ENCODE measurements at regions not wholly inside any gene's neighbourhood (a gene's known extent, or its start where the extent isn't known, plus 50 kb on each side); places are given as distances from the start of the nearest gene placed in this dataset.
A peak's percentile ranks its signal among the peaks of the same experiment; 100 is the strongest.

DNA sequence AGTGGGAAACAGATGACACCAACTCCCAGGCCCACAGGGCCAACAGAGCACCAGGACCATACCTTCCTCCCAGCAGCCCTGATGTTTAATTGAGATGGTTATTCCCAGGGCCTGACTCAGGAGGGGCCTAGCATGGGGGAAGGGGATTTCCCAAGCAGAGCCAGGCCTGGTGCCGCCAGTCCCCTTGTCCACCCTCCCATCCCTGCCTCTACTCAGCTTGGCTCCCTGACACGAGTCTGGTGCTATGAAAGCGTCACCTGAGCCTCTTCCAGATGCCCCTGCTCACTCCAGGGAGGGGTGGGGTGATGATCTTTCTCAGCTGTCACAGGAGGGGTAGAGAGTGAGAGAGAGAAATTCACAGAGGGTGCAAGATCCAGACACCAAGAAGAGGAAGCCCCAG lies 72.7 kb downstream of the EFNB1 start:
- FAIRE-seq: no peak
- no peak for DNase-seq (ENCODE audit: low spot score in 2 of 2)

DNA sequence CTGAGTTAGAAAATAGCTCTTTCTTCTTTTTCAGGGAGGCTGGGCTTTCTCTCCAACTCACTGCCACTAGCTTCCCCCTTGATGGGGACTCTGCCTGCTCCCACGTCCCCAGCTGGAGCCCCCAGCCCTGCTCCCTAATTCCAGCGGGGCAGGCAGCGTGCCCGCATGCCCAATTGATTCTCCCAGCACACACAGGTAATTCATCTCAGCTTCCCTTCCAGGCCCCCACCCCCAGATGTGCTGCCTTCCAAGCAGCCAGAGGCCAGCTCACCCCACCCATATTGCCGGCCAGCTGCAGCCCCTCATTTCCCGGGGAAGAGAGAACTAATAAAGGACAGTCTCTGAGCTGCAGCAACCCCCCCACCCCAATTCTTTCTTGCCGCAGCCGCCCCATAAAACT lies 69.8 kb downstream of the EFNB1 start:
- FAIRE-seq (no peak), DNase-seq (ENCODE audit: low spot score in 2 of 2) (no peak)

DNA sequence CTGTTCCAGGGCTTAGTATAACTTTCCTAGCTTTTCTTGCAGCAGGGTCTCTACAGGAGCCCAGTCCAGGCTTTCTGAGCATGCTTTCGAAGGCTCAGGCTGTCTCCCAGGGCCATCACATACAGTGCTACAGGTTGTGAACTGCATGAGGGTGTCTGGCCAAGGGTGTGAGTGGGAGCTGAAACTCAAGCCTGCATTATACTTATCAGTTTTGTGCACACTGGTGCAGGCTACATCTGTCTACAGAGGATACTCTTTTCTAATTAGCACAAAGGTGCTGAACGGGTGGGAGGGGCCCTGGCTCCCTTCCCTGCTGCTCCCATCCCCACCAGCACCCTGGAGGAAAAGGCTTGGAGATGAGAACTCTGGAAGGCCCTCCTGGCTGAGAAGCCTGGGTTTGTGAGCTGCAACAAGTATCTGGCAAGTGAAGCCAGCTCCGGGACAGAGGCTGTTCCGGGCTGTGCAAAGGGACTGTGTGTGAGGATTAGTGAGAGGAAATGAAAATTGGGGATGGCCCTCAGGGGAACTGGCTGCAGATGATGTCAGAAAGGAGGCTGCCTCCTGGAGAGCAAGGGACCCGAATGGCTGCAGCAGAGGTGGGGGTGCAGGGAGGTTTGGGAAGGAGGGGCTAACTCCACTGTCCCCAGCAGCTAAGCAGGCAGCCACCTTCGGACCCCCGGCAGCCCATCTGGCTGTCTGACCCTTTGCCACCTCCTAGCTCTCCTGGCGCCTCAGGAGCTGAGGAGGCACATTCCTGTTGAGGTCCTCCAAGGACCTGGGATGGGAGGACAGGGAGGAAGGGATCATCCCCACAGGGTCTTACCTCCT lies 68.5 kb downstream of the EFNB1 start:
- FAIRE-seq (no peak), DNase-seq (ENCODE audit: low spot score in 2 of 2) (no peak)

- no peak for DNase-seq (ENCODE audit: low spot score in 2 of 2)
- no peak for FAIRE-seq
Observed at GRCh38 chrX:68896581-68896980, 67.8 kb downstream of the EFNB1 start.

- FAIRE-seq (no peak), DNase-seq (ENCODE audit: low spot score in 2 of 2) (no peak)
Observed at GRCh38 chrX:68895778-68896177, 67.0 kb downstream of the EFNB1 start.

GRCh38 chrX:68895341-68895755 lies 66.5 kb downstream of the EFNB1 start:
- FAIRE-seq (no peak), DNase-seq (ENCODE audit: low spot score in 2 of 2) (peak in 1 of 2 donors; percentile 30)

DNA sequence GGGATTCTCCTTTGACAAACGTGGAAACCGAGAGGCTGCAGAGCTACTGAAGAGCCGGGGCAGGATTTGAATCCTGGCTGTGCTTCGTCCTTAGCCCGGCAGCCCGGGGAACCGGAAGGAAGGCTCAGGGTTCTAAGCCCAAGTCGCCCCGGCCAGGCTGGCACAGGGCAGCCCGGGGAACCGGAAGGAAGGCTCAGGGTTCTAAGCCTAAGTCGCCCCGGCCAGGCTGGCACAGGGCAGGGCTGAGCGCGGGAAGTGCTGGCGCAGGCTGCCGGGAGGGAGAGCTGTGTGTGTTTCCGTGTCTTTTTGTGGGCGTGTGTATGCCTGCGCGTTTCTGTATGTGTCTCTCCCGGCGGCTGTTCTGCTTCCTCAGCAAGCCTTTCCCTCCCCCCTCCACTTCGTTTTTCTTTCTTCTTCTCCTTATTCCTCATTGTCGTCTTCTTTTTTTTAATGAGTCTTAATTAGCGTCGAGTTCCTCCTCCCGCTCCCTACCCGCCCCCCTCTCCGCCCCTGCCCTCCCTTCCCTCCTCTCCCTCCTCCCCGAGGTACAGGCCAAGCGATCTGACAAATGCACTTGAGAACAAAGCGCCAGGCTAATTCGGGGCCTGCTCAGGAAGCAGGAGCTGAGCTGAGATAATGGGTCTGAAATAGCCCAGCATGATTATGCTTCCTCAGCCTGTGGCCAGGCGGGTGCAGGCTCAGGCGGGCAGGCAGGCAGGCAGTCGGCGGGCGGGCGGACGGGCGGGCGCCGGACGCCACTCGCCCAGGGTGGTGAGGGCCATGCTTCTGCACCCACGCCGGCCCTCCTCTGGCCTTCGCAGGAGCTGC lies 65.9 kb downstream of the EFNB1 start:
- FAIRE-seq (no peak), DNase-seq (ENCODE audit: low spot score in 2 of 2) (peak; percentile 46 to 47)

- FAIRE-seq (no peak), DNase-seq (ENCODE audit: low spot score in 2 of 2) (peak in 1 of 2 donors; percentile 24)
Observed at GRCh38 chrX:68894142-68894512, 65.3 kb downstream of the EFNB1 start.

GRCh38 chrX:68892651-68893050 lies 63.8 kb downstream of the EFNB1 start:
- FAIRE-seq (no peak), DNase-seq (ENCODE audit: low spot score in 2 of 2) (no peak)

- FAIRE-seq: no peak
- no peak for DNase-seq (ENCODE audit: low spot score in 2 of 2)
Observed at GRCh38 chrX:68892134-68892533, 63.3 kb downstream of the EFNB1 start.
